Upper lobe of left lung (tissue), 6 donors: ENCODE measurements at regions not wholly inside any gene's neighbourhood (a gene's known extent, or its start where the extent isn't known, plus 50 kb on each side); places are given as distances from the start of the nearest gene placed in this dataset.
"Not testable (repeated sequence)": the region's sequence is repeated elsewhere in the genome, so short reads cannot be mapped to it uniquely, and the experiment has no call there.

Source experiments
- ATAC-seq, 2 donors: fragments of 200-7000 bp; cut with Tn5 transposase; one replicate each; pipeline ENCODE4 v1.9.1; 2022; ENCODE audit warnings: mild to moderate bottlenecking in 2 of 2, moderate library complexity in 2 of 2; ENCODE audit not compliant: low FRiP score in 2 of 2
- DNase-seq, 2 donors: peaks; one replicate each; pipeline ENCODE4 v3.0.0-alpha.2; 2019 to 2020
- H3K27ac ChIP-seq, 4 donors: fragments of 200-600 bp; sonication (generic); one replicate each; pipeline ENCODE4 v1.5.1; 2016 to 2019
- H3K27me3 ChIP-seq, 4 donors: fragments of 200-600 bp; sonication (generic); one replicate each; pipeline ENCODE4 v1.5.1; 2017 to 2019
- H3K36me3 ChIP-seq, 4 donors: fragments of 200-600 bp; sonication (generic); one replicate each; pipeline ENCODE4 v1.5.1; 2016 to 2019
- H3K4me1 ChIP-seq, 4 donors: fragments of 200-600 bp; sonication (generic); one replicate each; pipeline ENCODE4 v1.5.1; 2018 to 2019
- H3K4me3 ChIP-seq, 4 donors: fragments of 200-600 bp; sonication (generic); one replicate each; pipeline ENCODE4 v1.5.1; 2017 to 2019; ENCODE audit warnings: mild to moderate bottlenecking in 2 of 4, moderate library complexity in 1 of 4
- H3K9me3 ChIP-seq, 4 donors: fragments of 200-600 bp; sonication (generic); one replicate each; pipeline ENCODE4 v1.5.1; 2018 to 2019
- EP300 ChIP-seq, 4 donors: sonication (generic); formaldehyde crosslinking; IDR thresholded peaks; one replicate each; pipeline ENCODE4 v1.5.1; 2017; ENCODE audit warnings: antibody characterized with exemption in 4 of 4, control low read depth in 2 of 4
- POLR2A ChIP-seq, 4 donors: fragments of 450-650 bp; IDR thresholded peaks; one replicate each; pipeline ENCODE4 v1.5.1; 2016 to 2017; ENCODE audit warnings: antibody characterized with exemption in 4 of 4, mild to moderate bottlenecking in 2 of 4
- POLR2AphosphoS5 ChIP-seq, 2 donors: sonication (generic); formaldehyde crosslinking; IDR thresholded peaks; one replicate each; pipeline ENCODE4 v1.5.1; 2017; ENCODE audit warnings: antibody characterized with exemption in 2 of 2
- WGBS, 2 donors: methylation state at CpG; one replicate each; pipeline ENCODE4 v1.1.5; 2017 to 2018; 5-methylcytosine and 5-hydroxymethylcytosine counted together
- TF ChIP-seq, protein P1 (sequence below), 6 experiments: fragments of 450-650 bp in 4 of 6; fragments of 200-600 bp in 2 of 6; sonication (generic) in 2 of 6; IDR thresholded peaks; one replicate each; pipeline ENCODE4 v1.5.1; 2016 to 2019; ENCODE audit warnings: antibody characterized with exemption in 6 of 6
- donor health status: DM: no; HTN: no; CAD: no; lungs with moderate emphysema.
- donor health status: DM: no; HTN: yes; CAD: no; lungs with severe emphysema.

GRCh38 chr9:82903503-82903902 lies 159.4 kb downstream of the RASEF start:
- Histone ChIP-seq H3K27ac (no peak overlapping the region), H3K4me1 (no peaks in the 10 kb centered on the region), H3K9me3 (no peaks in the 10 kb centered on the region), H3K27me3 (no peaks in the 10 kb centered on the region), H3K36me3 (no peaks in the 10 kb centered on the region), H3K4me3 (no peak overlapping the region)
- ATAC-seq (no peak), DNase-seq (no peak)
- TF ChIP-seq POLR2AphosphoS5 (IDR thresholded peaks at IDR 0.05) (no peak), EP300 (IDR thresholded peaks at IDR 0.05) (no peak), POLR2A (IDR thresholded peaks at IDR 0.05) (no peak)
- TF ChIP-seq, protein P1, sequence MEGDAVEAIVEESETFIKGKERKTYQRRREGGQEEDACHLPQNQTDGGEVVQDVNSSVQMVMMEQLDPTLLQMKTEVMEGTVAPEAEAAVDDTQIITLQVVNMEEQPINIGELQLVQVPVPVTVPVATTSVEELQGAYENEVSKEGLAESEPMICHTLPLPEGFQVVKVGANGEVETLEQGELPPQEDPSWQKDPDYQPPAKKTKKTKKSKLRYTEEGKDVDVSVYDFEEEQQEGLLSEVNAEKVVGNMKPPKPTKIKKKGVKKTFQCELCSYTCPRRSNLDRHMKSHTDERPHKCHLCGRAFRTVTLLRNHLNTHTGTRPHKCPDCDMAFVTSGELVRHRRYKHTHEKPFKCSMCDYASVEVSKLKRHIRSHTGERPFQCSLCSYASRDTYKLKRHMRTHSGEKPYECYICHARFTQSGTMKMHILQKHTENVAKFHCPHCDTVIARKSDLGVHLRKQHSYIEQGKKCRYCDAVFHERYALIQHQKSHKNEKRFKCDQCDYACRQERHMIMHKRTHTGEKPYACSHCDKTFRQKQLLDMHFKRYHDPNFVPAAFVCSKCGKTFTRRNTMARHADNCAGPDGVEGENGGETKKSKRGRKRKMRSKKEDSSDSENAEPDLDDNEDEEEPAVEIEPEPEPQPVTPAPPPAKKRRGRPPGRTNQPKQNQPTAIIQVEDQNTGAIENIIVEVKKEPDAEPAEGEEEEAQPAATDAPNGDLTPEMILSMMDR (IDR thresholded peaks at IDR 0.05) = no peak
- 72 to 74% methylated on average over 4 of the region's 4 CpGs for WGBS, 2 donors

- no peaks in the 10 kb centered on the region for H3K27me3 ChIP-seq
- no peaks in the 10 kb centered on the region for H3K4me1 ChIP-seq
- peaks cover 0 to 12% (median 7%) of the 10 kb centered on the region in 4 donors for H3K9me3 ChIP-seq
- DNase-seq (no peak), ATAC-seq (no peak)
- no peak overlapping the region for H3K4me3 ChIP-seq
- TF ChIP-seq POLR2AphosphoS5 (IDR thresholded peaks at IDR 0.05) (no peak), EP300 (IDR thresholded peaks at IDR 0.05) (no peak), POLR2A (IDR thresholded peaks at IDR 0.05) (no peak)
- TF ChIP-seq, protein P1 (IDR thresholded peaks at IDR 0.05) = no peak
- H3K36me3 ChIP-seq = no peaks in the 10 kb centered on the region
- H3K27ac ChIP-seq = no peak overlapping the region
- 57 to 66% methylated on average over 3 of the region's 3 CpGs for WGBS, 2 donors
These were observed 150.9 kb downstream of the RASEF start for GRCh38 chr9:82911996-82912395.

DNA sequence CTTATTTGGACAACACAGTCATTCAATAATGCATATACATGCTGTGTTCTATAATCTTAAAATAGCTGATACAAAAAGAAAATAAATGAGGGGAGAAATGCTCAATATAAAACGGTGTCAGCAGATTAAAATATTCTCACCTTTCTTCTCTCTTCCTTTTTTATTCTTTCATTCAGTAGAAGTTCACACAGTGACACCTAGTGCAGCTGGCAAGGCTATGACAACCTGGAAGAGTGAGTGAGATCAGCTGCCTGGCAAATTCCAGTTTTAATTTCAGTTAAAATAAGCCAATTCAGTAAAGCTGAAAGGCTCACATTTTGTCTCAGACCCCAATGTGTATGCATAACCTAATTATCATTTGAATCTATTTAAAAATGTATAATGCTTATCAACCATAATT lies 150.3 kb downstream of the RASEF start:
- ATAC-seq = no peak
- H3K27me3 ChIP-seq = no peaks in the 10 kb centered on the region
- no peaks in the 10 kb centered on the region for H3K36me3 ChIP-seq
- no peak for DNase-seq
- H3K27ac ChIP-seq = no peak overlapping the region
- H3K4me1 ChIP-seq = no peaks in the 10 kb centered on the region
- no peak overlapping the region for H3K4me3 ChIP-seq
- WGBS, 2 donors = 16 to 21% methylated on average over 1 of the region's 1 CpG
- peaks cover 0 to 12% (median 7%) of the 10 kb centered on the region in 4 donors for H3K9me3 ChIP-seq
- TF ChIP-seq EP300 (IDR thresholded peaks at IDR 0.05) = no peak
- TF ChIP-seq, protein P1 (IDR thresholded peaks at IDR 0.05) = no peak
- TF ChIP-seq POLR2AphosphoS5 (IDR thresholded peaks at IDR 0.05) = no peak

GRCh38 chr9:82916238-82916637 lies 146.7 kb downstream of the RASEF start:
- H3K4me3 ChIP-seq, H3K36me3 ChIP-seq, ATAC-seq, H3K27me3 ChIP-seq, H3K27ac ChIP-seq, H3K4me1 ChIP-seq, DNase-seq: not testable (repeated sequence)
- peaks cover 0 to 12% (median 7%) of the 10 kb centered on the region in 4 donors for H3K9me3 ChIP-seq
- WGBS, 2 donors = 62 to 70% methylated on average over 1 of the region's 1 CpG

- 64 to 79% methylated on average over 2 of the region's 2 CpGs for WGBS, 2 donors
- H3K36me3 ChIP-seq = no peaks in the 10 kb centered on the region
- no peaks in the 10 kb centered on the region for H3K4me1 ChIP-seq
- H3K27me3 ChIP-seq = no peaks in the 10 kb centered on the region
- peaks cover 0 to 12% (median 7%) of the 10 kb centered on the region in 4 donors for H3K9me3 ChIP-seq
- DNase-seq = no peak
- no peak for ATAC-seq
- TF ChIP-seq EP300 (IDR thresholded peaks at IDR 0.05) (no peak), POLR2A (IDR thresholded peaks at IDR 0.05) (no peak), POLR2AphosphoS5 (IDR thresholded peaks at IDR 0.05) (no peak)
- TF ChIP-seq, protein P1 (IDR thresholded peaks at IDR 0.05) = no peak
- H3K27ac ChIP-seq = no peak overlapping the region
- H3K4me3 ChIP-seq = no peak overlapping the region
These were observed 142.8 kb downstream of the RASEF start for GRCh38 chr9:82920154-82920553.
